GM12873 (cell line): ENCODE measurements at regions not wholly inside any gene's neighbourhood (a gene's known extent, or its start where the extent isn't known, plus 50 kb on each side); places are given as distances from the start of the nearest gene placed in this dataset.

Experiments used
- TF ChIP-seq, protein P1 (sequence below): IDR thresholded peaks from 2 replicates; pipeline ENCODE4 v1.5.1; 2012; ENCODE audit warnings: low read depth, mild to moderate bottlenecking, moderate library complexity, low read length, control low read depth; ENCODE audit not compliant: insufficient read depth; ENCODE audit errors: missing control alignments

DNA sequence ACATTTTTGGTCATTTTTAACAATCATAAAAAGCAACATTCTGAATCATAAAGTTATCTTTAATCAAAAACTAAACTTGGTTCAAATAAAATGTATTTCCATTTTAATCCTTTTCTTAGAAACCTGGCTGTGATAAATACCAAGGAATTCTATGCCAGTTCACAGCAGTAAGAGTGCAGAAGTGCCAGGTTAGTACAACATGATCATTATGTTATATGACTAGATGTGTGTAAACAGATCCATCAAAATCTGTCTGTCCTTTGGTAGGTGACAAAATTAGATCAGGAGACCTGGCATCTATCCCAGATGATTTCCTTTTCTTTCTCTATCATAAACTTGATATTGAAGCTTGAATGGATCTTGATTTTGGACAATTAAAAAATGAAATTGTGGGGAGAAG lies 200.6 kb upstream of the STXBP6 start:
- TF ChIP-seq, protein P1, sequence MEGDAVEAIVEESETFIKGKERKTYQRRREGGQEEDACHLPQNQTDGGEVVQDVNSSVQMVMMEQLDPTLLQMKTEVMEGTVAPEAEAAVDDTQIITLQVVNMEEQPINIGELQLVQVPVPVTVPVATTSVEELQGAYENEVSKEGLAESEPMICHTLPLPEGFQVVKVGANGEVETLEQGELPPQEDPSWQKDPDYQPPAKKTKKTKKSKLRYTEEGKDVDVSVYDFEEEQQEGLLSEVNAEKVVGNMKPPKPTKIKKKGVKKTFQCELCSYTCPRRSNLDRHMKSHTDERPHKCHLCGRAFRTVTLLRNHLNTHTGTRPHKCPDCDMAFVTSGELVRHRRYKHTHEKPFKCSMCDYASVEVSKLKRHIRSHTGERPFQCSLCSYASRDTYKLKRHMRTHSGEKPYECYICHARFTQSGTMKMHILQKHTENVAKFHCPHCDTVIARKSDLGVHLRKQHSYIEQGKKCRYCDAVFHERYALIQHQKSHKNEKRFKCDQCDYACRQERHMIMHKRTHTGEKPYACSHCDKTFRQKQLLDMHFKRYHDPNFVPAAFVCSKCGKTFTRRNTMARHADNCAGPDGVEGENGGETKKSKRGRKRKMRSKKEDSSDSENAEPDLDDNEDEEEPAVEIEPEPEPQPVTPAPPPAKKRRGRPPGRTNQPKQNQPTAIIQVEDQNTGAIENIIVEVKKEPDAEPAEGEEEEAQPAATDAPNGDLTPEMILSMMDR, result no peak

GRCh38 chr14:25247609-25248008 lies 197.7 kb upstream of the STXBP6 start:
- TF ChIP-seq, protein P1, result no peak

- TF ChIP-seq, protein P1, result no peak
Measured at GRCh38 chr14:25246751-25247150, 196.8 kb upstream of the STXBP6 start.

GRCh38 chr14:25239170-25239569 lies 189.2 kb upstream of the STXBP6 start:
- TF ChIP-seq, protein P1, result no peak

GRCh38 chr14:25237845-25238244 lies 187.9 kb upstream of the STXBP6 start:
- TF ChIP-seq, protein P1, result peak; percentile 15

- TF ChIP-seq, protein P1, result no peak
Measured at GRCh38 chr14:25233613-25234012, 183.7 kb upstream of the STXBP6 start.

GRCh38 chr14:25231004-25231403 lies 181.1 kb upstream of the STXBP6 start:
- TF ChIP-seq, protein P1, result no peak
